NB4 (cell line): ENCODE measurements at regions not wholly inside any gene's neighbourhood (a gene's known extent, or its start where the extent isn't known, plus 50 kb on each side); places are given as distances from the start of the nearest gene placed in this dataset.

Source experiments
- MYC ChIP-seq: IDR thresholded peaks from 2 replicates; pipeline ENCODE4 v1.6.1; 2011; ENCODE audit warnings: low read depth, low read length
- POLR2A ChIP-seq: IDR thresholded peaks from 2 replicates; pipeline ENCODE4 v1.6.1; 2011; ENCODE audit warnings: mild to moderate bottlenecking; ENCODE audit not compliant: insufficient read length; ENCODE audit errors: extremely low read depth
- TF ChIP-seq, protein P1 (sequence below): IDR thresholded peaks from one replicate; pipeline ENCODE4 v1.5.1; 2012; ENCODE audit warnings: low read depth, low read length
- TF ChIP-seq, protein P2 (sequence below): IDR thresholded peaks from 2 replicates; pipeline ENCODE4 v1.6.1; 2011; ENCODE audit warnings: low read depth, low read length

DNA sequence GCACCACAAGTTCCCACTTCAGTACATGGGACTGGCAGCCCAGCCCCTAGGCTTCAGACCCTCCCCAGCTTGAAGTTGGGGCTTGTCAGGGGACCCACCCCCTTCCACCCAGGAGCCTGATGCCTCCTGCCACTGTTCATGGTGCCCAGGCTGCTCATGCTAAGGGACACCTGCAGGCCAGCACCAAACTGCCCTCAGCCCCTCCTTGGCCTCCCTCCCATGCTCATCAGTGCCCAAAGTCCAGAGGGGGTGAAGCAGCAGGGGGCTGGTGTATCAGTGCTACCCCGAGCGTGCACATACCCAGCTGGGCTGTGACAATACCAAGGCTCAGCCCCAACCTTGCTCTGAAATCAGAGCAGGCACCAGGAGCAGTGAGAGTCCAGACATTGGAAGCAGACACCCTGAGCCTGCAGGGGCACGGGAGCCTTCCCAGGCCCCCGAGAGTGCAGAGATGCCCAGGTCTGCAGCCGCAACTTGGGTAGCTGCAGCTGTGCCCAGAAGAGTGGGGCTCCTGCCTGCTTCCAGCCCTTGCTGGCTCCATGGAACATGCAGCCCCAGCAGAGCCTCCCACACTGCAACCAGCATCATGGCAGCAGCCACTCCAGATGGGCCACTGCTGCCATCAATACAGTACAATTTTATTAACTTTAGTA lies 79.0 kb downstream of the MTERF1 start:
- TF ChIP-seq, protein P1, sequence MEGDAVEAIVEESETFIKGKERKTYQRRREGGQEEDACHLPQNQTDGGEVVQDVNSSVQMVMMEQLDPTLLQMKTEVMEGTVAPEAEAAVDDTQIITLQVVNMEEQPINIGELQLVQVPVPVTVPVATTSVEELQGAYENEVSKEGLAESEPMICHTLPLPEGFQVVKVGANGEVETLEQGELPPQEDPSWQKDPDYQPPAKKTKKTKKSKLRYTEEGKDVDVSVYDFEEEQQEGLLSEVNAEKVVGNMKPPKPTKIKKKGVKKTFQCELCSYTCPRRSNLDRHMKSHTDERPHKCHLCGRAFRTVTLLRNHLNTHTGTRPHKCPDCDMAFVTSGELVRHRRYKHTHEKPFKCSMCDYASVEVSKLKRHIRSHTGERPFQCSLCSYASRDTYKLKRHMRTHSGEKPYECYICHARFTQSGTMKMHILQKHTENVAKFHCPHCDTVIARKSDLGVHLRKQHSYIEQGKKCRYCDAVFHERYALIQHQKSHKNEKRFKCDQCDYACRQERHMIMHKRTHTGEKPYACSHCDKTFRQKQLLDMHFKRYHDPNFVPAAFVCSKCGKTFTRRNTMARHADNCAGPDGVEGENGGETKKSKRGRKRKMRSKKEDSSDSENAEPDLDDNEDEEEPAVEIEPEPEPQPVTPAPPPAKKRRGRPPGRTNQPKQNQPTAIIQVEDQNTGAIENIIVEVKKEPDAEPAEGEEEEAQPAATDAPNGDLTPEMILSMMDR = no peak
- no peak for TF ChIP-seq POLR2A
- TF ChIP-seq, protein P2, sequence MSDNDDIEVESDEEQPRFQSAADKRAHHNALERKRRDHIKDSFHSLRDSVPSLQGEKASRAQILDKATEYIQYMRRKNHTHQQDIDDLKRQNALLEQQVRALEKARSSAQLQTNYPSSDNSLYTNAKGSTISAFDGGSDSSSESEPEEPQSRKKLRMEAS = no peak
- no peak for TF ChIP-seq MYC
